ENCODE measurements at regions not wholly inside any gene's neighbourhood (a gene's known extent, or its start where the extent isn't known, plus 50 kb on each side); places are given as distances from the start of the nearest gene placed in this dataset.

GRCh38 chr1:14039582-14040430 is 339.8 kb downstream of the PRDM2 start:
- DNase-seq (ENCODE audit: low read depth) = no peak

DNA sequence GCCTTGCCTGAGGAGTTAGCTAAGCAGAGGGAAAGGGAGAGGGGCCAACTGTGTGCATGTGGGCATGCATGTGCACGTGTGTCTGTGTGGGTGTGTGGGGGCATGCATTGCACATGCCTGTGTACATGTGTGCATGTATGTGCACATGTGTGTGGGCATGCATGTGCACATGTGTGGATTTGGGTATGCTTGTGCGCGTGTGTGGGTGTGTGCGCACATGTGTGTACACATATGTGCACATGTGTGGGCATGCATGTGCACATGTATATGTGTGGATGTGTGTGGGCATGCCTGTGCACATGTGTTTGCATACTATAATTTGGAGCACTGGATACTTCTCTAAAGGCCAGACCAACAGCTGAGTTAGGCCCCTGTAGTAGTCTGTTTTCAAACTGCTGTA is 350.0 kb downstream of the PRDM2 start:
- no peak for DNase-seq (ENCODE audit: low read depth)

DNA sequence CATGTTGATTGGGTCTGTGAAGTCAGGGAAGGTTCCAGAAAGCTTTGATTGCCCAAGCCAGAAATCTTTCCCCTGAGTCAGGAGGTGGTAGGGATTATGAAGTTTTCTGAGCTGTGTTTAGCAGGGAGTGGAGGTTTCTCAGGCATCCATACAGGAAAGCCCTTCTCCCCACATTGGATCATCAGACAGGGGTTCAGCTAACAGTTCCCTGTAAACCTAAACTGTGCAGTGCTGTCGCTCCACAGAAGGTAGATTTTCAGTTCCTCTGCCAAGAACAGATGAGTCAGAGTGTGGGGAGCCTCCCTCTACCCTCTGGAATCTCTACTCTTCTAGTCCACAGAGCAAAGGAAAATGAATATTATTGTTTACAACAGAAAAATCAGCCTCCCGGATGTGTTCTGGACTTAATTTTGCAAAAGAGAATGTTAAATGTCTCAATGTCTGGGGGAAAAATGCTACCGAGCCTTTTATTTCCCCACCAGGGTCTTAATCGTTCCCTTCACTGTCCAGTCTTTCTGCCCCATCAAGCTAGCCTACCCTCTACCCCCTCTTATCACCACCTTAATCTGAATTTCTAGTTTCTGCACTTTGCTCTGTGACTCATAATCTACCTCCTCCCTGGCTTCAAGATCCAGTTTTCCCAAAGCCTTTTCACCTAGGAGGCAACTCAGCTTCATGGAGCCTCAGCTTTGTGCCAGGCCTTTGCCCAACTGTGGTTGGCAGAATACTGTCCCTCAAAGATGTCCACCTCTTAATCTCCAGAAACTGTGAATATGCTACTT is 355.6 kb downstream of the PRDM2 start:
- no peak for DNase-seq (ENCODE audit: low read depth)

DNA sequence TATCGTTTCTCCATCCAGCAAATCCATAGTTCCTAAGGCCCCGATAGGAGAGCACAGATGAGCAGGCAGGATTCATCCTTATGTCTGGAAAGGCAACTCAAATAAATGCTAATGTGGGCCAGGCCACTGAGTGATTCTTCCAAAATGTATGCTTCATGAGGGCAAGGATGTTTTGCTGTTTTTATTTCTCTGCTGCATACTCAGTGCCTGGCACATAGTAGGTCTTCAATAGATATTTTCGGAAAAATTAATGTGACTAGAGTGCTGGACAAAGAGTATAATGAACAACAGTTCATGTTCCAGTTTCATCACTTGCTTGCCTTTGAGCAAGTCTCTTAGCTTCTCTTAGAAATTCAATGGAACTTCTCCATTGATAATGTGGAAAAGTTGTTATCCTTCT is 357.7 kb downstream of the PRDM2 start:
- no peak for DNase-seq (ENCODE audit: low read depth)

- no peak for DNase-seq (ENCODE audit: low read depth)
These were observed 361.2 kb downstream of the PRDM2 start for GRCh38 chr1:14061204-14061603.

DNA sequence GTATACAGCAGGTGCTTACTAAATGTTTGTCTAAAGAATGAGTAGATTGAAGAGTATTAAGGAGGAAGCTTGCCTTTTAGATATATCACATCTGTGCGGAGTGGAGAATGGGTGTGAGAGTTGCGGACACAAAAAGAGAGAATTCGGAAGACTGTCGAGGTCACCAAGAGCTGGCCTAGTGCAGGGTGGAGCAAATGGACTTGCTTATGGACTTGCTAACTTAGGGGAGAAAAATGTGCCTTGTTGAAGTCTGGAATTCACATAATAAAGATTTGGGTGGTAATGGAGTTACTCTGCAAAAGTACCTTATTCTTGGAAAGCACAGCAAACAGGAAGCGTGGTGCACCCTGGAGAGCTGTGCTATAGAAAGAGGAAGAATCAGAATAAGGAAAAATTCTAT is 361.7 kb downstream of the PRDM2 start:
- DNase-seq (ENCODE audit: low read depth) = no peak

GRCh38 chr1:14062669-14063068 is 362.7 kb downstream of the PRDM2 start:
- no peak for DNase-seq (ENCODE audit: low read depth)

- no peak for DNase-seq (ENCODE audit: low read depth)
These were observed 364.9 kb downstream of the PRDM2 start for GRCh38 chr1:14064649-14065442.

GRCh38 chr1:14065486-14065885 is 365.5 kb downstream of the PRDM2 start:
- DNase-seq (ENCODE audit: low read depth) = no peak

DNA sequence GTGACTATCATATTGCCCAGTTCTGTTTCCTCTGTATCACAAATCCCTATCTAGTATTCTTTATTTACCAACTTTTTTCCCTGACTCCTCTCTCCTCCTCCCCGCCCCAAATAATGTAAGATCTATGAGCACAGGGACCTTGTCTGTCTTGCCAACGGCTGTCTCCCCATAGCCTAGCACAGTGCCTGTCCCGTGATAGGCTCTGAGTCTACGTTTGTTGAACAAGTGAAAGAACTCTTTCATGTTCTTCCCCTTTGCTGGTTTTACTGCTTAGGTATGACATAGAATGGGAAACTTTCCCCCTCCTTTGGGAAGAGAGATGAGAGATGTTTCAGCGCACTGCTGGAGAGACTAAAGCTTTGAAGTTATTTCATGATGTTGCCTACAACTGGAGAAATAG is 367.0 kb downstream of the PRDM2 start:
- no peak for DNase-seq (ENCODE audit: low read depth)

- DNase-seq (ENCODE audit: low read depth) = no peak
These were observed 367.7 kb downstream of the PRDM2 start for GRCh38 chr1:14067711-14068110.

GRCh38 chr1:14071581-14071980 is 371.6 kb downstream of the PRDM2 start:
- DNase-seq (ENCODE audit: low read depth) = no peak

- DNase-seq (ENCODE audit: low read depth) = no peak
These were observed 380.7 kb downstream of the PRDM2 start for GRCh38 chr1:14080653-14081052.

DNA sequence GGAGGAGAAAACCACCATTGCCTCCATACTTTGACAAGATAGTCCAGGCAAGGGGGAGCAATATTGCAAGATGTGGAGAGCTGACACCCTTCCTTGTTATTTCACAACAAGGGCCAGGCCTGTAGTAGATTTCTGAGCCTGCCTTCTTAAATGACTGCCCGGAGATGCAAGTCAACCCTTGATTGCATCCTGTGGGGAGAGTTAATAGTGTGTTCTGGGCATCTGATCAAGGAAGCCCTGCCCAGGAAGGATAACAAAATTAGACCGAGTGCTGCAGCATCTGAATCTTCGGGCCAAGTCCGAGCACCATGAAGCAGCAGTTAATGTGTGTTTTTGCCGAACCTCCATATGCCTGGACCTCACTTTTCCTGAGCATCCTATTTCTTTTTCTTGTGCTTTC is 382.3 kb downstream of the PRDM2 start:
- no peak for DNase-seq (ENCODE audit: low read depth)

GRCh38 chr1:14083277-14083676 is 383.3 kb downstream of the PRDM2 start:
- DNase-seq (ENCODE audit: low read depth) = no peak

GRCh38 chr1:14083706-14084105 is 383.7 kb downstream of the PRDM2 start:
- DNase-seq (ENCODE audit: low read depth) = no peak

DNA sequence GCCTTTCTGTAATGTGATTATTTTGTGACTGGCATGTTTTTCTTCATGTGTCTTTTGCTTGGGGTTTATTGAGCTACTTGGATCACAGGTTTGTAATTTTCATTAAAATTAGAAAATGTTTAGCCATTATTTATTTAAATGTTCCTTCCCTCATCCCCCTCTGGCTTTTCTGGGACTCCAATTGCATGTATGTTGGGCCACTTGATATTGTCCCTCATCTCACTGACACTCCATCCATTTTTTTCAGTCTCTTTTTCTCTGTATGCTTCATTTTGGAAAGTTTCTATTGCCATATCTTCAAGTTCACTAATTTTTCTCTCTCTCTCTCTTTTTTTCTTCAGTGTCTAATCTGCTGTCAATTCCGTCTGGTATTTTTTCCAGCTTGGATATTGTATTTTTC is 390.1 kb downstream of the PRDM2 start:
- no peak for DNase-seq (ENCODE audit: low read depth)

GRCh38 chr1:14090531-14090930 is 390.5 kb downstream of the PRDM2 start:
- DNase-seq (ENCODE audit: low read depth) = no peak

GRCh38 chr1:14094611-14095400 is 394.8 kb downstream of the PRDM2 start:
- no peak for DNase-seq (ENCODE audit: low read depth)

GRCh38 chr1:14098294-14098913 is 398.4 kb downstream of the PRDM2 start:
- no peak for DNase-seq (ENCODE audit: low read depth)

- DNase-seq (ENCODE audit: low read depth) = no peak
These were observed 400.5 kb downstream of the PRDM2 start for GRCh38 chr1:14100444-14100843.

Measured in GM04504 (cell line).